Activated CD4-positive, alpha-beta T cell treated with anti-CD3 and anti-CD28 coated beads, Interleukin-10, Interleukin-2, amounts not matched to agents 100 ng/mL and 50 ng/mL, durations not matched to agents 16 hours and 8 hours (primary cell): ENCODE measurements at regions not wholly inside any gene's neighbourhood (a gene's known extent, or its start where the extent isn't known, plus 50 kb on each side); places are given as distances from the start of the nearest gene placed in this dataset.
A peak's percentile ranks its signal among the peaks of the same experiment; 100 is the strongest.
"Not testable (repeated sequence)": the region's sequence is repeated elsewhere in the genome, so short reads cannot be mapped to it uniquely, and the experiment has no call there.

Experiments
- DNase-seq: peaks from one replicate; pipeline ENCODE4 v3.0.0-alpha.2; 2020

DNA sequence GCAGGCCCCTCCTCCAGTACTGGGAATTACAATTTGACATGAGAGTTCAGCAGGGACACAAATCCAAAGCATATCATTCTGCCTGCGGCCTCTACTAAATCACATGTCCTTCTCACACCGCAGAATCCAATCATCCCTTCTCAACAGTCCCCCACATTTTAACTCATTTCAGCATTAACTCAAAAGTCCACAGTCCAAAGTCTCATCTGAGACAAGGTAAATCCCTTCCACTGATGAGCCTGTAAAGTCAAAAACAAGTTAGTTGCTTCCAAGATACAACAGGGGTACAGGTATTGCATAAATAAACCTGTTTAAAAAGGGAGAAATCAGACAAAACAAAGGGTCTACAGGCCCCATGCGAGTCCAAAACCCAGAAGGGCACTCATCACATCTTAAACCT is 64.0 kb downstream of the EBNA1BP2 start:
- DNase-seq: no peak

DNA sequence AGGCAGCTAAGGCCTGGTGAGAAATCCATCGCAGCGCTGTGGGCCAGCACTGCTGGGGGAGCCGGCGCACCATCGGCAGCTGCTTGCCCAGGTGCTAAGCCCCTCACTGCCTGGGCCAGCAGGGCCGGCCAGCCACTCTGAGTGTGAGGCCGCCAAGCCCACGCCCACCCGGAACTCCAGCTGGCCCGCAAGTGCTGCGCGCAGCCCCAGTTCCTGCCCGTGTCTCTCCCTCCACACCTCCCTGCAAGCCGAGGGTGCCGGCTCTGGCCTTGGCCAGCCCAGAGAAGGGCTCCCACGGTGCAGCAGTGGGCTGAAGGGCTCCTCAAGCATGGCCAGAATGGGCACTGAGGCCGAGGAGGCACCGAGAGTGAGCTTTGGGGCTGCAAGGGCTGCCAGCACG is 64.4 kb downstream of the EBNA1BP2 start:
- DNase-seq: no peak

GRCh38 chr1:43104027-43104763 is 67.9 kb downstream of the EBNA1BP2 start:
- DNase-seq: peak; percentile 1

GRCh38 chr1:43101061-43101460 is 71.0 kb downstream of the EBNA1BP2 start:
- no peak for DNase-seq

GRCh38 chr1:43098200-43098599 is 73.9 kb downstream of the EBNA1BP2 start:
- DNase-seq: no peak

GRCh38 chr1:43096528-43096927 is 75.6 kb downstream of the EBNA1BP2 start:
- DNase-seq: not testable (repeated sequence)

DNA sequence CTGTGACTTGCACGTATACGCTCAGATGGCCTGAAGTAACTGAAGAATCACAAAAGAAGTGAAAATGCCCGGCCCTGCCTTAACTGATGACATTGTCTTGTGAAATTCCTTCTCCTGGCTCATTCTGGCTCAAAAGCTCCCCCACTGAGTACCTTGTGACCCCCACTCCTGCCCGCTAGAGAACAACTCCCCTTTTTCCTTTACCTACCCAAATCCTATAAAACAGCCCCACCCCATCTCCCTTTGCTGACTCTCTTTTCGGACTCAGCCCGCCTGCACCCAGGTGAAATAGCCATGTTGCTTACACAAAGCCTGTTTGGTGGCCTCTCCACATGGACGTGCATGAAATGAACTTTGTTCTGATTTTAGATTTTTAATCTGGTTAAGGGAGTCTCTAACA is 81.3 kb downstream of the EBNA1BP2 start:
- not testable (repeated sequence) for DNase-seq

- not testable (repeated sequence) for DNase-seq
Measured at GRCh38 chr1:43090157-43090556, 81.9 kb downstream of the EBNA1BP2 start.

- no peak for DNase-seq
Measured at GRCh38 chr1:43083375-43083891, 88.7 kb downstream of the EBNA1BP2 start.

DNA sequence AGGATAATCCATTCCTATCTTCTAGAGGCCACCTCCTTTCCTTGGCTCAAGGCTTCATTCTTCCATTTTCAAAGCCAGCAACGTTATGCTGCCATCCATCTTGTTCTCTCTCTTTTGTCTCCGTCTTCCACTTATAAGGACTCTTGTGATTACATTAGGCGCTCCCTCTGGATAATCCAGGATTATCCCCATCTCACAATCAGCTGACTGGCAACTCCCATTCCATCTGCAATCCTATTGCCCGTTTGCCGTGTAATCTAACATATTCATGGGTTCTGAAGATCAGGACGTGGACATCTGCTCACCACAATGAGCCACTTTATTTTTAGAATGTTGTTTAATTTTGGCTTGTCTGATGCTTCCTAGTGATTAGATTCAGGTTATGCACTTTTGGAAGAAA is 89.3 kb downstream of the EBNA1BP2 start:
- DNase-seq: no peak

DNA sequence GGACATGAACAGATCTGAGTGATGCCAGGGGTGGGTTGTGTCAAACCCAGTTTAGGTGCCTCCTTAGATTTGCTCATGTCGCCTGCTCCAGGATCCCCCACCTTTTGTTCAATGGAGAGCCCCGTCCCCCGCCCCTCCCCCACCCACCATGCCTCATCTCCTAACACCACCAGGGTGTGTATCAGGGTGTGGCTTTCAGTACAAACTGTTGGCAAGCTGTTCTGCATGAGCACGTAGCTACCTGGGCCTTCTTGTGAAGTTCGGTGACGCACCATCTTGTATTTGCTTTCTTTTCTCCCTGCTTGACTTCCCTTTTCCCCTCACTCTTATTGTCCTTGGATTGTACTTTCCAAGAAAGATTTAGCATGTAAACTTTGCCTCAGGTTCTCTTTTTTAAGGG is 94.8 kb downstream of the EBNA1BP2 start:
- no peak for DNase-seq

- DNase-seq: no peak
Measured at GRCh38 chr1:43074709-43075108, 97.4 kb downstream of the EBNA1BP2 start.

DNA sequence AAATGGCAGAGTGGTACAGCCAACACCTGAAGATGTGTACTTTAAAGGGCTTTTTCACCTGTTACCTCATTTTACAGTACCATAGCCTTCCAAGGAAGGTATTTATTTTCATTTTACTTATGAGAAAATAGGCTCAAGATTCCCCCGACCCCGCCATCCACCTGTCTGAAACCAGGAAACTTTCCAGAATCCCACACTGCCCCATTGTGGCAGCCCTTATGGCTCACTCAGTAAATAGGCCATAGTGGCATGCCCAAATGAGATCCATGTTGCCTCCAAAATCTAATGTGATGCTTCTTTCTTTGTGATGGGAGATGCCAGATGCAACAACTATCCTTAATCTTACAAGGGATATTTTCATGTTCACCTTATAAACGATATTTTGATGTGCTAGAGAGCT is 97.8 kb downstream of the EBNA1BP2 start:
- DNase-seq: no peak

GRCh38 chr1:43073490-43074230 is 98.4 kb downstream of the EBNA1BP2 start:
- peak; percentile 82 for DNase-seq

GRCh38 chr1:43072314-43072713 is 99.8 kb downstream of the EBNA1BP2 start:
- DNase-seq: no peak

DNA sequence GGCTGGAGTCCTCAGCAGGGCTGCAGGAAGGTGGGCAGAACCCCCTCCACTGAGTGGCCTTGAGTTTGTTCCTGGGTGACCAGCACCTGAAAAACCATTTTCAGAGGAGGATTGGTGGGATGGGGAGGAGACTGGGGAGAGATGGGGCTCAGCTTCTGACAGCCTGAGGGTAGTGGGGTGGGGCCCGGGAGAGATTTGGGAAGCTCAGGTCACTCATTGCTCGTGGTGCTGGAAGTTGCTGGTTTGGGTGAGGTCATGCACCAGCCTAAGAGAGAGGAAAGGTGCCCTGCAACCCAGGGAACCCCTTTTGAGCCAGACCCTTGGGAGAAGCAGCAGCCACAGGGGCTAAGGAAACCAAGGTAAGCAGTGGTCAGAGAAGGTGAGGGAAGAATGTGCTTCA is 100.8 kb downstream of the EBNA1BP2 start:
- DNase-seq: no peak

- DNase-seq: no peak
Measured at GRCh38 chr1:43069461-43070050, 102.5 kb downstream of the EBNA1BP2 start.

- no peak for DNase-seq
Measured at GRCh38 chr1:43068911-43069310, 103.2 kb downstream of the EBNA1BP2 start.

DNA sequence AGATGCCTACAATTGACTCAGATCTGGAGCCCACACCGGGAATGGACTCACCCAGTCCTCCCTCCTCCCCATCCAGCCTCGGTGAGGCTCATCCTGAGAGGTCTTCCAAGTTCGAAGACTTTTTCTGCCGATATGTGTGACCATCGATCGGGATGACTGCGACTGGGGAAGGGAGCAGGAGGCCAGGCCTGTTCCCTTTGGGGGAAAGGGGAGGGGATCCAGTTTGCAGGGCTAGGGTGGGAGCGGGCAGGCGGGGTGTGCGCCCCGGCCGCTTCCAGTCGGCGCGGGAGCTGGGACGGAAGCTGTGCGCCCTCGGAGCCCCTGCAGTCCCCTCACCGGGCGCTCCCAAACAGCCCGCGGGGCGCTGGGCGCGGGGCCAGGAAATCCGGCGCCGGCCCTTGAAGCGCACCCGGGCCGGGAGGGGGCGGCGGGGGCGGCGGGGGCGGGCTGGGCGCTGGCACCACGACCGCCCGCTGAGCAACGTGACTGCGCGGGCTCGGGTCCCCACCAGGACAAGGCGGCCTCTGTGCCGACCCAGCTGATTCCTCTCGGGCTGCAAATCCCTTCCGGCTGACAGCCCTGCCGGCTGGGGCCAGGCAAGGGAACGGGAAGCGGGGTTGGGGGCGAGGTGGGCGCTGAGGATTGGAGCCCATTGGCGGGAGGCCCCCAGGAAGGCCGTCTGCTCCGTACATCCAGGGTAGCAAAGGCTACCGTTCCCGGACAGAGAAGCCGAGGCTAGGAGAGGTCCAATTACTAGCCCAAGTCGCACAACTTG is 103.9 kb downstream of the EBNA1BP2 start:
- no peak for DNase-seq

- DNase-seq: no peak
Measured at GRCh38 chr1:43067233-43067745, 104.8 kb downstream of the EBNA1BP2 start.

GRCh38 chr1:43066578-43066977 is 105.5 kb downstream of the EBNA1BP2 start:
- DNase-seq: no peak

DNA sequence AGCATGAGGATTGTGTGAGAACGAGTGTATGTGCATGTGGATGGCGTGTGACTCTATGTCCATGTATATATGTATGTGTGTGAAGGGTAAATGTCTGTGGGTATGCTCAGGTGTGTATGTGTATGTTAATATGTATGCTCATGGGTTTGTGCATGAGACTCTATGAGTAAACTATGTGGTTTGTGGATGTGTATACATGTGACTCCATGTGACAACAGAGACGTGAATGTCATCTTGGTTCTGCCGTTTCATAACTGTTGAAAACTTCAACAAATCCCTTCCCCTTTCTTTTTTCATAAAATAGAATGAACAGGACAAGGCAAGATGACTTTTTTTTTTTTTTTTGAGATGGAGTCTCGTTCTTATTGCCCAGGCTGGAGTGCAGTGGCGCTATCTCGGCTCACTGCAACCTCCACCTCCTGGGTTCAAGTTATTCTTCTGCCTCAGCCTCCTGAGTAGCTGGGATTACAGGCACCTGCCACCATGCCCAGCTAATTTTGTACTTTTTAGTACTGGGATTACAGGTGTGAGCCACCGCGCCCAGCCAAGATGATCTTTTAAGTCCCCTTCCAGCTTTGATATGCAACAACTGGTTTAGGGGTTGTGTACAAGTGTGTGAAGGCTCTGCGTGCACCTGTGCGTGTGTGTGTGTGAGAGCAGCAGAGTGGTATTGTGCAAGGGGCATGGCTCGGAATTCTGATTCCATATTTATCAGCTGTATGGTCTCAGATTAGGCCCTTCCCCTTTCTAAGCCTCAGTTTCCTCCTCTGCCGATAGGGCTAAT is 106.3 kb downstream of the EBNA1BP2 start:
- no peak for DNase-seq
